Muscle layer of duodenum (tissue), 2 donors: ENCODE measurements at regions not wholly inside any gene's neighbourhood (a gene's known extent, or its start where the extent isn't known, plus 50 kb on each side); places are given as distances from the start of the nearest gene placed in this dataset.
"Not testable (repeated sequence)": the region's sequence is repeated elsewhere in the genome, so short reads cannot be mapped to it uniquely, and the experiment has no call there.

ENCODE experiments used
- H3K27ac ChIP-seq: one replicate; pipeline ENCODE4 v1.7.0; 2013; ENCODE audit warnings: mild to moderate bottlenecking, low read length
- H3K27me3 ChIP-seq: one replicate; pipeline ENCODE4 v1.7.0; 2013; ENCODE audit warnings: low read depth, mild to moderate bottlenecking, control low read depth, low read length
- H3K36me3 ChIP-seq, 2 donors: one replicate each; pipeline ENCODE4 v1.7.0; 2013; ENCODE audit warnings: low read length in 2 of 2, control low read depth in 1 of 2, mild to moderate bottlenecking in 1 of 2; ENCODE audit not compliant: insufficient read depth in 2 of 2, control insufficient read depth in 1 of 2
- H3K4me1 ChIP-seq, 2 donors: one replicate each; pipeline ENCODE4 v1.7.0; 2013; ENCODE audit warnings: low read length in 2 of 2, mild to moderate bottlenecking in 2 of 2, control low read depth in 1 of 2, moderate library complexity in 1 of 2; ENCODE audit not compliant: insufficient read depth in 2 of 2, control insufficient read depth in 1 of 2
- H3K4me3 ChIP-seq, 2 donors: one replicate each; pipeline ENCODE4 v1.7.0; 2013; ENCODE audit warnings: low read length in 2 of 2, low read depth in 1 of 2, mild to moderate bottlenecking in 1 of 2
- H3K9me3 ChIP-seq, 2 donors: one replicate each; pipeline ENCODE4 v1.7.0; 2013; ENCODE audit warnings: low read length in 2 of 2, control low read depth in 1 of 2, mild to moderate bottlenecking in 1 of 2; ENCODE audit not compliant: control insufficient read depth in 1 of 2
- donor health status: healthy.

DNA sequence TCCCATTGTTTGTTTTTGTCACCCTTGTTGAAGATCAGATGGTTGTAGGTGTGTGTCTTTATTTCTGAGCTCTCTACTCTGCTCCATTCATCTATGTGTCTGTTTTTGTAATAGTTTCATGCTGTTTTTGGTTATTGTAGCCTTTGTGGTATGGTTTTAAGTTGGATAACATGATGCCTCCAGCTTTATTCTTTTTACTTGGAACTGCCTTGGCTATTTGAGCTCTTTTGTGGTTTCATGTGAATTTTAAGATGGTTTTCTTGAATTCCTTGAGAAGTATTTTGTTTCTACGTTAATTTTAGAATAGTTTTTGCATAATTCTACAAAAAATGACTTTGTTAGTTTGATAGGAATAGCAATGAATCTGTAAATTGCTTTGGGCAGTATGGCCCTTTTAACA, 170.0 kb upstream of the IGFBP3 start:
- no peaks in the 10 kb centered on the region for H3K36me3 ChIP-seq
- no peaks in the 10 kb centered on the region for H3K9me3 ChIP-seq
- no peaks in the 10 kb centered on the region for H3K4me1 ChIP-seq
- no peak overlapping the region for H3K27ac ChIP-seq
- no peaks in the 10 kb centered on the region for H3K27me3 ChIP-seq
- H3K4me3 ChIP-seq, result no peak overlapping the region

DNA sequence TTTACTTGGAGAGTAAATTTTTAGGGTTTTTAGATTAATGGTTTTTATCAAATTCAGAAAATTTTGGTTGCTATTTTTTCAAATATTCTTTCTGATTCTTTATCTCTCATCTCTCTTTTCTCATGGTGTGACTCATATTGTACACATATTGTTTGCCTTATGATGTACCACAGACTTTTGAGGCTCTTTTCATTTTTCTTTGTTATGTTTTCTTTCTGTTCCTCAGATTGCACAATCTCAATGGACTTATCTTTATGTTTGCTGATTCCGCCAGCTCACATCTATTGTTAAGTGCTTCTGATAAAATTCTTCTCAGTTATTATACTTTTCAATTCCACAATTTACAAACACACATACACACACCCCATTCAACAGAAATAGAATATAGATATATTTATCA, 168.2 kb upstream of the IGFBP3 start:
- H3K27ac ChIP-seq, result no peak overlapping the region
- no peaks in the 10 kb centered on the region for H3K4me1 ChIP-seq
- no peaks in the 10 kb centered on the region for H3K36me3 ChIP-seq
- no peak overlapping the region for H3K4me3 ChIP-seq
- no peaks in the 10 kb centered on the region for H3K9me3 ChIP-seq
- H3K27me3 ChIP-seq, result no peaks in the 10 kb centered on the region

DNA sequence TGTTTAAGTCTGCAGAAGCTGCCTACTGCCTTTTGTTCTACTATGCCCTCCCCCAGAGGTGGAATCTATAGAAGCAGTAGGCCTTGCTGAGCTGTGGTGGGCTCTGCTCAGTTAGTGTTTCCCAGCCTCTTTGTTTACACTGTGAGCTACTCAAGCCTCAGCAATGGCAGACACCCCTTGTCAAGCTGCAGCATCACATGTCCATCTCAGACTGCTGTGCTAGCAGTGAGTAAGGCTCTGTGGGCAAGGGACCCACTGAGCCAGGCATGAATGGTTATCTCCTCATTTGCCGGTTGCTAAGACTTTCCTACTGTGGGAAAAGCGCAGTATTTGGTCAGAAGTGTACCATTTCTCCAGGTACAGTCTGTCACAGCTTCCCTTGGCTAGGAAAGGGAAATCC, 167.4 kb upstream of the IGFBP3 start:
- H3K36me3 ChIP-seq, H3K27me3 ChIP-seq, H3K4me1 ChIP-seq, H3K27ac ChIP-seq, H3K9me3 ChIP-seq, H3K4me3 ChIP-seq: not testable (repeated sequence)

DNA sequence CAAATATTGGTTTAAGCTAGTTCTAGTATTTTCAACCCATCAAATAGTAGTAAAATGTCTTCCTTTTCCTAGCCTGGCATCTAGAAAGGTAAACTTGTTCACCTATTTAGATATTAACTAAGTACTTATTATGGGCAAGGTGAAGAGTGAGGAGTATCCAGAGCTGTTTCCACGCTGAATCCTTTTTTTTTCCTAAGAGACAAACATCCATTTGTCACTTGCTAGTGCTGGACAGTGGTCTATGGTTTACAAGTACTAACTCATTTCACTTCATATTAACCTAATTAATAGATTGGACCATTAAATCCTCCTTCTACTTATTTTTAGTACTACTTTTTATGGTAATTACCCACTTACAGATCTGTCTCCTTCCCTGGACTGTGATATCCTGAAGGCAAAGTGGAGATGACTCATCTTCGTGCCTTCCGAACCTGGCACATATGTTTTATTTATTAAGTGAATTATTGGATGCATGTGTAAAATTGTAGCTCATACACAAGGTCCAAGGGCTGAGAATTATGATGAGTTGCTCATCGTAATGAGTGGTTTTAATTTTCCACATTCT, 159.6 kb upstream of the IGFBP3 start:
- Histone ChIP-seq H3K9me3 (no peaks in the 10 kb centered on the region), H3K27me3 (no peaks in the 10 kb centered on the region), H3K36me3 (no peaks in the 10 kb centered on the region), H3K4me3 (no peak overlapping the region), H3K27ac (no peak overlapping the region), H3K4me1 (no peaks in the 10 kb centered on the region)

DNA sequence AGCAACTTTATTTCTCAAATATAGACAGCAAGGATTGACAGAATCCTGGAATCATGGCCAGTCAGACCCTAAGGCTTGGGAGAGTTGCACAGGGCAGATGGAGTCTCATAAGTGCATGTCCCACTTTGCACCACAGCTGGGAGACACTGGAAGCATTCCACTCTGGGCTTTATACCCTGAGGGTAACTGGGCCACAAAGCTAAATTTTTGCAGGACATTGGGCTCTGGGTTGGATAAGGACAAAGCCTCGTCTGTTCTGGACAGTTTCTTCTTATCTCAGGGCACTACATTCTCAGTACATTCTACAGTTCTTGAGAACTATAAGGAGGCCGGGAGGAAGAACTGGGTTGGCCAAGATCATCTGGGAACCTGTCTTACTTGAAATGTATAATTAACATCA, 158.3 kb upstream of the IGFBP3 start:
- H3K4me3 ChIP-seq, result no peak overlapping the region
- no peak overlapping the region for H3K27ac ChIP-seq
- H3K27me3 ChIP-seq, result no peaks in the 10 kb centered on the region
- H3K9me3 ChIP-seq, result no peaks in the 10 kb centered on the region
- no peaks in the 10 kb centered on the region for H3K36me3 ChIP-seq
- H3K4me1 ChIP-seq, result no peaks in the 10 kb centered on the region

DNA sequence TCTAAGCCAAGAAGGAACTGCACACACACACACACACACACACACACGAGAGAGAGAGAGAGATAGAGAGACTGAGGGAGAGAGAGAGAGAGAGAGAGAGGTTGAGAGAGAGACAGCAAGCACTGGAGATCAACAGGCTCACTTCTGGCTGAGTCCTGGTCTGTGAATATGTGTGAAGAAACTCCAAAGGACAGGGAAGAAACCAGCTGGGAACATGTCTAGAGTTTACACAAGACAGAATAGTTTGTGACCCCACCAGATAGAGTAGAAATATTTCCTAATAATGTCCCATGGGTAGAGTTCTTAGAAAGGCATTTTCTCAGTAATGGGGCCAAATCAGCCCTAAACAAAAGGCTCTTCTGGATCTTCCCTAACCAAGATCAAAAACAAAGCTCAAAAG, 155.5 kb upstream of the IGFBP3 start:
- Histone ChIP-seq H3K4me1 (no peaks in the 10 kb centered on the region), H3K27me3 (no peaks in the 10 kb centered on the region), H3K36me3 (no peaks in the 10 kb centered on the region)

DNA sequence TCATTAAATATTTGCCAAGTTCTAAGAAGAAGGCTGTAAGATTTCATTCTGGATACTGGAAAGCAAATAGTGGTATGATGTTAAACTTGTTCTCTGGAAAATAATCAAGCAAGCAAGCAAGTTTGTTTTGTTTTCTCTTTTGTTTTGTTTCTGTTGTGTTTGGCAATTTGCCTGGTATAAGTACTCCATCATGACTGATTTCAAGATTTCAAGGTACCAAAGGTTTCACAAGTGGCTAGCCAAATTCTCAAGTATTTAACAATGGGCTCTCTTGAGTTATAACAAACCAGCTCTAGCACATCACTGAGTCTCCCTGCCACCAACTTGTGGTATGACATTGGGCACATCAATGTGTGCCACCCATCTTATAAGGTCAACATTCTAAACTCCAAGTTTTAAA, 151.7 kb upstream of the IGFBP3 start:
- Histone ChIP-seq H3K4me1 (no peaks in the 10 kb centered on the region), H3K27ac (no peak overlapping the region)

More for the DNA sequence above, 155.5 kb upstream of the IGFBP3 start:
- H3K27ac ChIP-seq, result no peak overlapping the region
- H3K9me3 ChIP-seq, result no peaks in the 10 kb centered on the region
- H3K4me3 ChIP-seq, result no peak overlapping the region

DNA sequence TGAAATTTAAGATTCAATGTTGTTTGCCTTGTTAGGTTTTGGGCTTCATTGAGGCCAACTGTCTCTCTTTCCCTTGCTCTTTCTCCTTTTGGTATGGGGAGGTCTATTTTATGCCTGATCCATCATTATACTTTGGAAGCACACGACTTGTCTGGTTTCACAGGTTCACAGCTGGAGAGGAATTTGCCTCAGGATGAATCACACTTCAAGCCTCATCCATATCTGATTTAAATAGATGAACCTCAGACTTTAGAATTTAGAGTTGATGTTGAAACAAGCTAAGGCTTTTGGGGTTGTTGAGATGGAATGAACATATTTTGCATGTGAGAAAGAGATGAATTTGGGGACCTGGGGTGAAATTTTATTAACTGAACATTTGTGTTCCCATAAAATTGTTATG, 150.5 kb upstream of the IGFBP3 start:
- Histone ChIP-seq H3K4me1 (no peaks in the 10 kb centered on the region), H3K4me3 (no peak overlapping the region), H3K9me3 (no peaks in the 10 kb centered on the region), H3K27me3 (no peaks in the 10 kb centered on the region), H3K36me3 (no peaks in the 10 kb centered on the region), H3K27ac (no peak overlapping the region)

More for the DNA sequence above, 151.7 kb upstream of the IGFBP3 start:
- H3K4me3 ChIP-seq, result no peak overlapping the region
- H3K27me3 ChIP-seq, result no peaks in the 10 kb centered on the region
- H3K36me3 ChIP-seq, result no peaks in the 10 kb centered on the region
- no peaks in the 10 kb centered on the region for H3K9me3 ChIP-seq

DNA sequence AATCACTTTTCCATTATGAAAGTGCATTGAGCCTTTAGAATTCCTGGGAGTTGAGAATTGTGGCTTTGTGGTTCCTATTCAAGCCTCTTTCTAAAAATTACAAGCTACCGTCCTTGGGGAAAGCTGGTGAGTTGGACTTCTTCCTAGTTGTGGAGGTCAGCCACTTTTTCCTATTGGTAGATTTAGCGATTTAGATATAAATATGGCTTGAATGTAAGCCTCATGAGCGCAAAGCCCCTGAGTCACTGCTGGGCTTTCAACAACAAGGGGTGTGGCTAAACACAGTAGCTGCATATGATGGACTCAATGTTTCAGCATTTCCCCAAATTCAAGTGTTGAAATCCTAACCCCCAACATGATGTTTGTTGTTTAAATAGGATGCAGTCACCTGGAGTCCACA, 150.0 kb upstream of the IGFBP3 start:
- Histone ChIP-seq H3K4me3 (no peak overlapping the region), H3K36me3 (no peaks in the 10 kb centered on the region), H3K27ac (no peak overlapping the region), H3K9me3 (no peaks in the 10 kb centered on the region), H3K4me1 (no peaks in the 10 kb centered on the region), H3K27me3 (no peaks in the 10 kb centered on the region)

DNA sequence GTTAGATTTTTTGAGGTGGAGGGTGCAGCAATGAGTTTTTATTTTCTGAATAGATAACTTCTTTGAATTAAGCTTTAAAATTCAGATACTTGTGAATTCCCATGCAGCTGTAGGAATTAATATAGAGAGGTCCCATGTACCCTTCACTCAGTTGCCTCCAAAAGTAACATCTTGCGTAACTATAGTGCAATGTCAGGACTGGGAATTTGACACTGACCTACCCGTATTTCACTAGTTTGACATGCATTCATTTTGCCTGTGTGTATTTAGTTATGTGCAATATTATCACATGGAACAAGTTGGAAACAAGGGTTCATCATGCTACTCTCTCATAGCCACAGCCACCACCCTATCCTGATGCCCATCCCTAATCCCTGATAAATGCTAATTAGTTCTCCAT, 147.1 kb upstream of the IGFBP3 start:
- H3K9me3 ChIP-seq, result no peaks in the 10 kb centered on the region
- H3K36me3 ChIP-seq, result no peaks in the 10 kb centered on the region

DNA sequence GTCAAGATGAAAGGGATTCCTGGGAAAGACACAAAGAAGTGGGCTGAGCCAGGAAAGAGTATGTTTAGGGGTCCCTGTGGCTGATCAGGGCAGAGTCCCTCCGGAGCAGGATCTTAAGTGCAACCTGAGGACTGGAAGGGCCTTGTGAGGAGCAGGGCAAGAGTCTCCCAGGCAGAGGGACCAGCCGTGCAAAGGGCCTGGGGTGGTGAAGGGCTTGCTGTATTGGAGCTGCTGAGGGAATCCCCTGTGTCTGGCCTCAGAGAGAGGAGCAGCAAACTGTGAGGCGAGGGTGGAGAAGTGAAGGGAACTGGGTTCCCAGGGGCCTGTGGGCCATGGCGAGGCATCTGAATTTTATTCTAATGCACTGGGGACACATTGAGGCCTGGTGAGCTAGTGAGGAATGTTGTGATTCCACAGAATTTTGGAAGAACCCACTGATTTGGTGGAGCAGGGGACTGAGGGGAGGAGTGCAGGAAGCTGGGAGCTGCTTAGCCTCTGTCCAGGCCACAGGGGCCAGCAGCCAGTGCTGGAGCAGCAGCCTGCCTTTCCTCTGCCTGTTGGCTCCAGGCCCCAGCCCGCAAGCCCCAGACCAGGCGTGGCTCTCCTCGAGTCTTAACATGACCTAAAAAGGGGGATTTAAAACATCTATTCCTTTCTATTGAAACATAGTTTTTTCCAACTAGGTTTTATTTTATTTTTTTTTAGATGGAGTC, 138.4 kb upstream of the IGFBP3 start:
- H3K4me3 ChIP-seq, result no peak overlapping the region
- no peaks in the 10 kb centered on the region for H3K27me3 ChIP-seq
- no peaks in the 10 kb centered on the region for H3K9me3 ChIP-seq
- H3K4me1 ChIP-seq, result no peaks in the 10 kb centered on the region
- H3K27ac ChIP-seq, result no peak overlapping the region
- no peaks in the 10 kb centered on the region for H3K36me3 ChIP-seq

More for the DNA sequence above, 147.1 kb upstream of the IGFBP3 start:
- no peaks in the 10 kb centered on the region for H3K27me3 ChIP-seq
- no peak overlapping the region for H3K4me3 ChIP-seq
- H3K27ac ChIP-seq, result no peak overlapping the region
- H3K4me1 ChIP-seq, result no peaks in the 10 kb centered on the region
